A673 (cell line): ENCODE measurements at regions not wholly inside any gene's neighbourhood (a gene's known extent, or its start where the extent isn't known, plus 50 kb on each side); places are given as distances from the start of the nearest gene placed in this dataset.

Experiments used
- BruUV-seq: library from RNA; stranded (reverse); fragments of 400-500 nt; replicated peaks from 2 replicates; lab custom pipeline; 2021; lab: Mats Ljungman, UMichigan
- CTCF ChIA-PET: fragments of 300-600 bp; sonication (Branson Sonifier 250); formaldehyde crosslinking; loops from one replicate; lab custom pipeline; 2022; ENCODE audit warnings: antibody characterized with exemption; lab: Charles Lee
- POLR2A ChIA-PET: fragments of 300-600 bp; sonication (Branson Sonifier 250); formaldehyde crosslinking; loops from one replicate; lab custom pipeline; 2022; ENCODE audit warnings: antibody characterized with exemption; ENCODE audit not compliant: low non-redundant PET; lab: Charles Lee
- DNase-seq: peaks from one replicate; pipeline ENCODE4 v3.0.0-alpha.2; 2015; ENCODE audit warnings: low spot score
- H3K27ac ChIP-seq: fragments of 200-600 bp; sonication (generic); 2 replicates; pipeline ENCODE4 v1.5.1; 2016; ENCODE audit warnings: mixed run types, low read depth, mild to moderate bottlenecking, mixed read lengths, antibody characterized with exemption, low read length; ENCODE audit not compliant: poor library complexity, severe bottlenecking
- H3K27me3 ChIP-seq: fragments of 200-600 bp; sonication (generic); replicated peaks from 2 replicates; pipeline ENCODE4 v1.6.1; 2017; ENCODE audit warnings: mixed run types, low read depth, mild to moderate bottlenecking, mixed read lengths, antibody characterized with exemption, low read length; ENCODE audit not compliant: insufficient read depth, poor library complexity
- H3K36me3 ChIP-seq: fragments of 200-600 bp; sonication (generic); 2 replicates; pipeline ENCODE4 v1.6.1; 2016; ENCODE audit warnings: mixed run types, mild to moderate bottlenecking, mixed read lengths, antibody characterized with exemption, low read length; ENCODE audit not compliant: insufficient read depth, poor library complexity, severe bottlenecking
- H3K4me1 ChIP-seq: fragments of 200-600 bp; sonication (generic); 2 replicates; pipeline ENCODE4 v1.6.1; 2017; ENCODE audit warnings: mixed run types, mild to moderate bottlenecking, mixed read lengths, antibody characterized with exemption, low read length; ENCODE audit not compliant: insufficient read depth, poor library complexity, severe bottlenecking
- H3K4me3 ChIP-seq: fragments of 200-600 bp; sonication (generic); 2 replicates; pipeline ENCODE4 v1.5.1; 2016; ENCODE audit warnings: low read depth, mixed run types, mild to moderate bottlenecking, mixed read lengths, low read length; ENCODE audit not compliant: poor library complexity, severe bottlenecking
- H3K9me3 ChIP-seq: fragments of 200-600 bp; sonication (generic); 2 replicates; pipeline ENCODE4 v1.6.1; 2016; ENCODE audit warnings: mixed run types, low read depth, mild to moderate bottlenecking, mixed read lengths, antibody characterized with exemption, low read length; ENCODE audit not compliant: poor library complexity, severe bottlenecking
- EZH2 ChIP-seq: fragments of 200-600 bp; sonication (generic); IDR thresholded peaks from 2 replicates; pipeline ENCODE4 v1.6.1; 2017; ENCODE audit warnings: borderline replicate concordance, low read depth, mild to moderate bottlenecking, mixed read lengths, antibody characterized with exemption, low read length; ENCODE audit not compliant: poor library complexity, severe bottlenecking
- intact Hi-C: fragments of 100-400 bp; cut with micrococcal nuclease; formaldehyde crosslinking; loops from one replicate; pipeline ENCODE4 v1.10.0; 2022; ENCODE audit not compliant: unreplicated experiment
- TF ChIP-seq, protein P1 (sequence below): fragments of 300-800, 200-600 bp; sonication (generic); conservative IDR thresholded peaks from 2 replicates; pipeline ENCODE4 v1.5.1; 2017; ENCODE audit warnings: low read depth, mild to moderate bottlenecking, antibody characterized with exemption, low read length, moderate library complexity, mixed read lengths

- TF ChIP-seq, protein P1, sequence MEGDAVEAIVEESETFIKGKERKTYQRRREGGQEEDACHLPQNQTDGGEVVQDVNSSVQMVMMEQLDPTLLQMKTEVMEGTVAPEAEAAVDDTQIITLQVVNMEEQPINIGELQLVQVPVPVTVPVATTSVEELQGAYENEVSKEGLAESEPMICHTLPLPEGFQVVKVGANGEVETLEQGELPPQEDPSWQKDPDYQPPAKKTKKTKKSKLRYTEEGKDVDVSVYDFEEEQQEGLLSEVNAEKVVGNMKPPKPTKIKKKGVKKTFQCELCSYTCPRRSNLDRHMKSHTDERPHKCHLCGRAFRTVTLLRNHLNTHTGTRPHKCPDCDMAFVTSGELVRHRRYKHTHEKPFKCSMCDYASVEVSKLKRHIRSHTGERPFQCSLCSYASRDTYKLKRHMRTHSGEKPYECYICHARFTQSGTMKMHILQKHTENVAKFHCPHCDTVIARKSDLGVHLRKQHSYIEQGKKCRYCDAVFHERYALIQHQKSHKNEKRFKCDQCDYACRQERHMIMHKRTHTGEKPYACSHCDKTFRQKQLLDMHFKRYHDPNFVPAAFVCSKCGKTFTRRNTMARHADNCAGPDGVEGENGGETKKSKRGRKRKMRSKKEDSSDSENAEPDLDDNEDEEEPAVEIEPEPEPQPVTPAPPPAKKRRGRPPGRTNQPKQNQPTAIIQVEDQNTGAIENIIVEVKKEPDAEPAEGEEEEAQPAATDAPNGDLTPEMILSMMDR, result no peak
- TF ChIP-seq EZH2, result no peak
- Histone ChIP-seq H3K4me3 (no peak overlapping the region), H3K36me3 (no peaks in the 10 kb centered on the region), H3K9me3 (no peaks in the 10 kb centered on the region), H3K27ac (no peak overlapping the region), H3K27me3 (no peaks in the 10 kb centered on the region), H3K4me1 (no peaks in the 10 kb centered on the region)
- no peak for DNase-seq
- POLR2A ChIA-PET, result no interaction called here
- intact Hi-C loops, result no loop called here
- CTCF ChIA-PET, result no interaction called here
- no TSS peak for BruUV-seq
Measured at GRCh38 chr5:178797101-178797521, 62.6 kb upstream of the ZNF354B start.

DNA sequence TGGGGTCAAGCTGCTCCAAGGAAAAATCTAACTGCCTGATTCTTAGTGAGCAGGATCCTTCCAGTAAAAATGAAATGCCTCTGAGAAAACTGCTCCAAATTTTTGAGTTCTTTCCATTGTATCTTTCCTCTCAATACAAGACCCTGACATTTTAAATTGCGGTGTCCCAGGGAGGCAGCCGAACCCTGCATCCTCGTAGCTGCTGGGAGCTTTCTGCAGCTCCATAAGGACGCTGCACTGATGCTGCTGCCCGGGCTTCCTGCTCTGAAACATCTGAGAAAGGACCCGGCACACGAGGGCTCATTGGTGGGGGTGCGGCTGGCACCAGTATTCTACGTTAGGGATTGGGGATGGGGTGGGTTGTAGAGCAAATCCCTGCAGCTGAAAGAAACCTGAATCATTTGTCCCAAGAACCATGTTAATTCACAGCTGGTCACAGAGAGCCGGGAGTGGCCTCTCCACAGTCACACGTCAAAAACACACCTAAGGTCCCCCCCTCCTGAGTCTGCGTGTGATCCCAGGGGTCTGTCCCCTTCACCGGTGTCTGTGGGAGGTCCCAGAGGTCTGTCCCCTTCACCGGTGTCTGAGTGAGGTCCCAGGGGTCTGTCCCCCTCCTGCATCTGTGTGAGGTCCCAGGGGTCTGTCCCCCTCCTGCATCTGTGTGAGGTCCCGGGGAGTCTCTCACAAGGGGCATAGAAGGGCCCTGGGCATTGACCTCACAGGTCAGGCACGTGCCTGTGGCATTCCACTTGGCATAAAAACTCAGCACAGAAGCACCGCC lies 63.4 kb upstream of the ZNF354B start:
- POLR2A ChIA-PET, result no interaction called here
- H3K9me3 ChIP-seq, result no peaks in the 10 kb centered on the region

GRCh38 chr5:178794433-178794832 lies 64.0 kb upstream of the ZNF354A start:
- ChIA-PET CTCF (no interaction called here), POLR2A (no interaction called here)
- no peak for DNase-seq
- intact Hi-C loops, result no loop called here
- H3K36me3 ChIP-seq, result no peaks in the 10 kb centered on the region
- no peaks in the 10 kb centered on the region for H3K9me3 ChIP-seq
- no peak overlapping the region for H3K4me3 ChIP-seq
- H3K27me3 ChIP-seq, result no peaks in the 10 kb centered on the region
- BruUV-seq, result no TSS peak
- no peak overlapping the region for H3K27ac ChIP-seq
- H3K4me1 ChIP-seq, result no peaks in the 10 kb centered on the region
- TF ChIP-seq EZH2, result no peak
- TF ChIP-seq, protein P1, result no peak

More for the DNA sequence above, 63.4 kb upstream of the ZNF354B start:
- Histone ChIP-seq H3K4me3 (no peak overlapping the region), H3K27me3 (no peaks in the 10 kb centered on the region), H3K4me1 (no peaks in the 10 kb centered on the region), H3K36me3 (no peaks in the 10 kb centered on the region), H3K27ac (no peak overlapping the region)
- intact Hi-C loops, result no loop called here
- BruUV-seq, result no TSS peak
- CTCF ChIA-PET, result no interaction called here
- DNase-seq, result no peak
- TF ChIP-seq EZH2, result no peak
- TF ChIP-seq, protein P1, result no peak
